GM12891 (cell line): ENCODE measurements at regions not wholly inside any gene's neighbourhood (a gene's known extent, or its start where the extent isn't known, plus 50 kb on each side); places are given as distances from the start of the nearest gene placed in this dataset.

Experiments
- PAX5 ChIP-seq: IDR thresholded peaks from 2 replicates; pipeline ENCODE4 v1.6.1; 2011; ENCODE audit warnings: low read length, moderate library complexity, mild to moderate bottlenecking; ENCODE audit not compliant: insufficient read depth, severe bottlenecking
- POLR2A ChIP-seq: IDR thresholded peaks from 2 replicates; pipeline ENCODE4 v1.6.1; 2011; ENCODE audit warnings: low read depth, low read length, control low read depth
- POLR2AphosphoS5 ChIP-seq: IDR thresholded peaks from 2 replicates; pipeline ENCODE4 v1.6.1; 2011; ENCODE audit warnings: low read depth, low read length, control low read depth
- SPI1 ChIP-seq: IDR thresholded peaks from 2 replicates; pipeline ENCODE4 v1.6.1; 2011; ENCODE audit warnings: low read depth, low read length, control low read depth
- TAF1 ChIP-seq: IDR thresholded peaks from 2 replicates; pipeline ENCODE4 v1.6.1; 2011; ENCODE audit warnings: low read depth, low read length, control low read depth

DNA sequence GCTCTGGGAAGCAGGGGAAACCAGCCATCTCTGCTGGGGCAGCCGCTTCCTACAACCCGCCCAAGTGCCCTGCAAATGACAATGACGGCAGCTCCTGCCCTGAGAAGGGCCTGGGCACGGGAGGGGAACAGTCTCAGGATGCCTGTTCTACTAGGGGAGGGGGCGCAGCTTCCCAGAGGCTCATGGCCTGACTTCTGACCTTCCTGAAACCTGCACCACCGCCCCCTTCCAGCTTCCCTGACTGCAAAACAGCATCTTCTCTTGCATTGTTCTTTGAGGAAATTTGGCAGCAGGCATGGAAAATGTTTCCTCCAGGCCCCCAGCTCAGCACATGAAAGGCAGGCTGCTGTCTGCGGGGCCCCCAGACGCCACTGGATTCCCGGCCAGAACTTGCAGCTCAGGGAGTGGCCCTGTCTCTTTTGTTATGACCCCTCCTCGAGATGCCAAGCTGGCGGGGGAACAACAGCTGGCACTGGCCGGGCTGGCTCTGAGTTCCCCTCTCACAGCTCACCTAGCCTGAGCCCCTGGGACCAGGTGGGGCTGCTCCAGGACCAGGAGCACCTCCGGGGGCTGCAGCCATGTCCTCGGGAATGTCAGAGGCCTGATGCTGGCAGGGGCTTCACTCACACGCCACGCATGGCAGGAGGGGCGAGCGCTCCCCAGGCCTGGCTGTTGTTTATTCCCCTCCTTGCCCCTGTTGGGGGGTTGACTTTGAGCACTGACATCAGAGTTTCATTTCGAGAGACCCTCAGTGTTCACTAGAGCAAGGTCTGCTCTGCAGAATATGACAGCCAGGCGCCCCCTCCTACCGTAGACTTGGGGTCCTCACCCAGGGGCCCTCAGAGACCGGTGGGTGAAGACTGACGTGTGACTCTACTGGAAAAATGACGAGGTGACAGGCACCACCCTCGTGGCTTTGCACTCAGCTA lies 62.7 kb downstream of the CALML3 start:
- no peak for TF ChIP-seq POLR2AphosphoS5
- TF ChIP-seq POLR2A, result no peak
- TF ChIP-seq TAF1, result no peak
- no peak for TF ChIP-seq PAX5
- TF ChIP-seq SPI1, result no peak
